Lower leg skin (tissue), 3 donors: ENCODE measurements at regions not wholly inside any gene's neighbourhood (a gene's known extent, or its start where the extent isn't known, plus 50 kb on each side); places are given as distances from the start of the nearest gene placed in this dataset.

Source experiments
- POLR2A ChIP-seq, 2 donors: fragments of 450-650 bp; IDR thresholded peaks; one replicate each; pipeline ENCODE4 v1.6.1; 2016 to 2017; ENCODE audit warnings: antibody characterized with exemption in 2 of 2, mild to moderate bottlenecking in 1 of 2, moderate library complexity in 1 of 2
- TF ChIP-seq, protein P1 (sequence below), 3 donors: fragments of 450-650 bp; IDR thresholded peaks; one replicate each; pipeline ENCODE4 v1.5.1; 2016; ENCODE audit warnings: antibody characterized with exemption in 3 of 3, mild to moderate bottlenecking in 3 of 3, moderate library complexity in 2 of 3

DNA sequence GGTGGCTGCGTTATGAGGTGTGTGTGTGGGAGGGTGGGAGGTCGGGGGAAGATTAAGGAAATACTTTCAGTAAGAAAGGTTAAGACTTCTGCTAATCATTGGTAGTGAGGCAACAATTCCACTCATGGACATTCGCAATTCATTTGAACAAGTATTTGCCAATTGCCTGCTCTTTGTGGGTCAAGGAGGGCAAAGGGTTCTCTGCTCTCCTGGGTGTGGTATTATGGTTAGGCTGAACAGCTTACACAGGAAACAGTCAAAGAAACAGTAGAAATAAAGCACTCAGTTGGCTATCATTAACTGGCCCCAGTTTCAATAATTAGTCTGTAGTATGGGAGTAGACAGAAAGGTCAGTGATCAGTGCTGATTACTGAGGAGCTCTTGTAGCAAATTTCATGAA lies 357.0 kb upstream of the FANCL start:
- TF ChIP-seq, protein P1, sequence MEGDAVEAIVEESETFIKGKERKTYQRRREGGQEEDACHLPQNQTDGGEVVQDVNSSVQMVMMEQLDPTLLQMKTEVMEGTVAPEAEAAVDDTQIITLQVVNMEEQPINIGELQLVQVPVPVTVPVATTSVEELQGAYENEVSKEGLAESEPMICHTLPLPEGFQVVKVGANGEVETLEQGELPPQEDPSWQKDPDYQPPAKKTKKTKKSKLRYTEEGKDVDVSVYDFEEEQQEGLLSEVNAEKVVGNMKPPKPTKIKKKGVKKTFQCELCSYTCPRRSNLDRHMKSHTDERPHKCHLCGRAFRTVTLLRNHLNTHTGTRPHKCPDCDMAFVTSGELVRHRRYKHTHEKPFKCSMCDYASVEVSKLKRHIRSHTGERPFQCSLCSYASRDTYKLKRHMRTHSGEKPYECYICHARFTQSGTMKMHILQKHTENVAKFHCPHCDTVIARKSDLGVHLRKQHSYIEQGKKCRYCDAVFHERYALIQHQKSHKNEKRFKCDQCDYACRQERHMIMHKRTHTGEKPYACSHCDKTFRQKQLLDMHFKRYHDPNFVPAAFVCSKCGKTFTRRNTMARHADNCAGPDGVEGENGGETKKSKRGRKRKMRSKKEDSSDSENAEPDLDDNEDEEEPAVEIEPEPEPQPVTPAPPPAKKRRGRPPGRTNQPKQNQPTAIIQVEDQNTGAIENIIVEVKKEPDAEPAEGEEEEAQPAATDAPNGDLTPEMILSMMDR (IDR thresholded peaks at IDR 0.05) = no peak
- TF ChIP-seq POLR2A (IDR thresholded peaks at IDR 0.05) = no peak
